ENCODE measurements at regions not wholly inside any gene's neighbourhood (a gene's known extent, or its start where the extent isn't known, plus 50 kb on each side); places are given as distances from the start of the nearest gene placed in this dataset.
"Not testable (repeated sequence)": the region's sequence is repeated elsewhere in the genome, so short reads cannot be mapped to it uniquely, and the experiment has no call there.

- Mint-ChIP-seq H3K27me3 (peaks cover 0 to 5% of the 10 kb centered on the region in 2 donors), H3K4me1 (no peaks in the 10 kb centered on the region), H3K27ac (no peak overlapping the region), H3K9me3 (peaks cover 1 to 5% of the 10 kb centered on the region in 2 donors), H3K4me3 (no peak overlapping the region), H3K36me3 (no peaks in the 10 kb centered on the region)
- no peak for ATAC-seq (replicated peaks)
- no peak for DNase-seq
Observed at GRCh38 chr1:213443415-213443814, 392.4 kb downstream of the RPS6KC1 start.

- Mint-ChIP-seq H3K27me3 (peaks cover 0 to 4% of the 10 kb centered on the region in 2 donors), H3K4me1 (no peaks in the 10 kb centered on the region), H3K9me3 (peaks cover 1 to 4% of the 10 kb centered on the region in 2 donors), H3K36me3 (no peaks in the 10 kb centered on the region), H3K4me3 (no peak overlapping the region), H3K27ac (no peak overlapping the region)
- no peak for DNase-seq
- ATAC-seq (replicated peaks): no peak
Observed at GRCh38 chr1:213444224-213444623, 393.2 kb downstream of the RPS6KC1 start.

- ATAC-seq (replicated peaks) (no peak), DNase-seq (no peak)
- H3K27me3 Mint-ChIP-seq: no peaks in the 10 kb centered on the region
- H3K4me3 Mint-ChIP-seq: no peak overlapping the region
- no peaks in the 10 kb centered on the region for H3K36me3 Mint-ChIP-seq
- H3K9me3 Mint-ChIP-seq: peaks cover 0 to 1% of the 10 kb centered on the region in 2 donors
- no peak overlapping the region for H3K27ac Mint-ChIP-seq
- H3K4me1 Mint-ChIP-seq: no peaks in the 10 kb centered on the region
Observed at GRCh38 chr1:213446496-213446895, 395.5 kb downstream of the RPS6KC1 start.

- no peak overlapping the region for H3K4me3 Mint-ChIP-seq
- ATAC-seq (replicated peaks) (no peak), DNase-seq (no peak)
- H3K36me3 Mint-ChIP-seq: no peaks in the 10 kb centered on the region
- H3K27ac Mint-ChIP-seq: no peak overlapping the region
- H3K27me3 Mint-ChIP-seq: no peaks in the 10 kb centered on the region
- H3K9me3 Mint-ChIP-seq: peaks cover 0 to 4% of the 10 kb centered on the region in 2 donors
- no peaks in the 10 kb centered on the region for H3K4me1 Mint-ChIP-seq
Observed at GRCh38 chr1:213448360-213448759, 397.3 kb downstream of the RPS6KC1 start.

GRCh38 chr1:213448776-213449175 lies 397.7 kb downstream of the RPS6KC1 start:
- Mint-ChIP-seq H3K4me3 (no peak overlapping the region), H3K36me3 (no peaks in the 10 kb centered on the region), H3K27ac (no peak overlapping the region), H3K27me3 (no peaks in the 10 kb centered on the region), H3K4me1 (no peaks in the 10 kb centered on the region), H3K9me3 (peaks cover 0 to 4% of the 10 kb centered on the region in 2 donors)
- ATAC-seq (replicated peaks): no peak
- DNase-seq: no peak

GRCh38 chr1:213452501-213452900 lies 401.5 kb downstream of the RPS6KC1 start:
- peaks cover 0 to 2% of the 10 kb centered on the region in 2 donors for H3K9me3 Mint-ChIP-seq

GRCh38 chr1:213457186-213457585 lies 406.1 kb downstream of the RPS6KC1 start:
- DNase-seq (no peak), ATAC-seq (replicated peaks) (no peak)
- Mint-ChIP-seq H3K36me3 (peaks cover 0 to 2% of the 10 kb centered on the region in 2 donors), H3K4me3 (no peak overlapping the region), H3K27ac (no peak overlapping the region), H3K9me3 (peaks cover 8% of the 10 kb centered on the region in 2 donors), H3K4me1 (no peaks in the 10 kb centered on the region), H3K27me3 (peaks cover 5% of the 10 kb centered on the region in 2 donors)

More at GRCh38 chr1:213452501-213452900, 401.5 kb downstream of the RPS6KC1 start:
- ATAC-seq (replicated peaks): no peak
- Mint-ChIP-seq H3K36me3 (no peaks in the 10 kb centered on the region), H3K4me1 (no peaks in the 10 kb centered on the region), H3K27me3 (no peaks in the 10 kb centered on the region), H3K27ac (no peak overlapping the region), H3K4me3 (no peak overlapping the region)
- no peak for DNase-seq

- Mint-ChIP-seq H3K4me1 (no peaks in the 10 kb centered on the region), H3K27ac (no peak overlapping the region), H3K36me3 (peaks cover 0 to 2% of the 10 kb centered on the region in 2 donors), H3K4me3 (no peak overlapping the region), H3K27me3 (peaks cover 5% of the 10 kb centered on the region in 2 donors), H3K9me3 (peaks cover 8 to 11% of the 10 kb centered on the region in 2 donors)
- DNase-seq (no peak), ATAC-seq (replicated peaks) (no peak)
Observed at GRCh38 chr1:213457733-213458132, 406.7 kb downstream of the RPS6KC1 start.

GRCh38 chr1:213462374-213462773 lies 411.3 kb downstream of the RPS6KC1 start:
- H3K36me3 Mint-ChIP-seq; ATAC-seq (replicated peaks); H3K4me1 Mint-ChIP-seq; H3K4me3 Mint-ChIP-seq; H3K27ac Mint-ChIP-seq; DNase-seq; H3K9me3 Mint-ChIP-seq: not testable (repeated sequence)
- H3K27me3 Mint-ChIP-seq: peaks cover 5 to 11% of the 10 kb centered on the region in 2 donors

GRCh38 chr1:213464786-213465460 lies 413.9 kb downstream of the RPS6KC1 start:
- ATAC-seq (replicated peaks) (peak; percentile 23 to 44), DNase-seq (no peak)
- H3K27me3 Mint-ChIP-seq: peaks cover 0 to 7% of the 10 kb centered on the region in 2 donors
- peaks cover 0 to 4% of the 10 kb centered on the region in 2 donors for H3K9me3 Mint-ChIP-seq
- no peak overlapping the region for H3K4me3 Mint-ChIP-seq
- H3K27ac Mint-ChIP-seq: no peak overlapping the region
- no peaks in the 10 kb centered on the region for H3K36me3 Mint-ChIP-seq
- H3K4me1 Mint-ChIP-seq: no peaks in the 10 kb centered on the region

GRCh38 chr1:213466541-213466940 lies 415.5 kb downstream of the RPS6KC1 start:
- Mint-ChIP-seq H3K27me3 (peaks cover 0 to 7% of the 10 kb centered on the region in 2 donors), H3K4me3 (no peak overlapping the region), H3K9me3 (peaks cover 0 to 4% of the 10 kb centered on the region in 2 donors), H3K36me3 (no peaks in the 10 kb centered on the region), H3K4me1 (no peaks in the 10 kb centered on the region), H3K27ac (no peak overlapping the region)
- no peak for DNase-seq
- no peak for ATAC-seq (replicated peaks)

GRCh38 chr1:213474054-213474453 lies 423.0 kb downstream of the RPS6KC1 start:
- H3K27me3 Mint-ChIP-seq: no peaks in the 10 kb centered on the region
- no peak overlapping the region for H3K4me3 Mint-ChIP-seq
- no peak for ATAC-seq (replicated peaks)
- peak overlapping the region; percentile 11 for H3K27ac Mint-ChIP-seq
- no peaks in the 10 kb centered on the region for H3K4me1 Mint-ChIP-seq
- H3K36me3 Mint-ChIP-seq: no peaks in the 10 kb centered on the region
- no peak for DNase-seq
- H3K9me3 Mint-ChIP-seq: no peaks in the 10 kb centered on the region

GRCh38 chr1:213481395-213481794 lies 430.4 kb downstream of the RPS6KC1 start:
- ATAC-seq (replicated peaks) (no peak), DNase-seq (no peak)
- Mint-ChIP-seq H3K4me1 (no peaks in the 10 kb centered on the region), H3K4me3 (no peak overlapping the region), H3K27me3 (peaks cover 0 to 3% of the 10 kb centered on the region in 2 donors), H3K27ac (no peak overlapping the region), H3K9me3 (peaks cover 2 to 3% of the 10 kb centered on the region in 2 donors), H3K36me3 (no peaks in the 10 kb centered on the region)

- ATAC-seq (replicated peaks) (no peak), DNase-seq (no peak)
- H3K36me3 Mint-ChIP-seq: no peaks in the 10 kb centered on the region
- no peak overlapping the region for H3K4me3 Mint-ChIP-seq
- no peaks in the 10 kb centered on the region for H3K4me1 Mint-ChIP-seq
- H3K27me3 Mint-ChIP-seq: peaks cover 0 to 5% of the 10 kb centered on the region in 2 donors
- H3K9me3 Mint-ChIP-seq: peaks cover 2 to 3% of the 10 kb centered on the region in 2 donors
- no peak overlapping the region for H3K27ac Mint-ChIP-seq
Observed at GRCh38 chr1:213484333-213484732, 433.3 kb downstream of the RPS6KC1 start.

- no peak overlapping the region for H3K4me3 Mint-ChIP-seq
- H3K36me3 Mint-ChIP-seq: no peaks in the 10 kb centered on the region
- H3K4me1 Mint-ChIP-seq: no peaks in the 10 kb centered on the region
- peaks cover 0 to 9% of the 10 kb centered on the region in 2 donors for H3K27me3 Mint-ChIP-seq
- H3K9me3 Mint-ChIP-seq: peaks cover 2 to 3% of the 10 kb centered on the region in 2 donors
- no peak overlapping the region for H3K27ac Mint-ChIP-seq
- DNase-seq (no peak), ATAC-seq (replicated peaks) (no peak)
Observed at GRCh38 chr1:213484758-213485157, 433.7 kb downstream of the RPS6KC1 start.
